ENCODE measurements at regions not wholly inside any gene's neighbourhood (a gene's known extent, or its start where the extent isn't known, plus 50 kb on each side); places are given as distances from the start of the nearest gene placed in this dataset.

DNA sequence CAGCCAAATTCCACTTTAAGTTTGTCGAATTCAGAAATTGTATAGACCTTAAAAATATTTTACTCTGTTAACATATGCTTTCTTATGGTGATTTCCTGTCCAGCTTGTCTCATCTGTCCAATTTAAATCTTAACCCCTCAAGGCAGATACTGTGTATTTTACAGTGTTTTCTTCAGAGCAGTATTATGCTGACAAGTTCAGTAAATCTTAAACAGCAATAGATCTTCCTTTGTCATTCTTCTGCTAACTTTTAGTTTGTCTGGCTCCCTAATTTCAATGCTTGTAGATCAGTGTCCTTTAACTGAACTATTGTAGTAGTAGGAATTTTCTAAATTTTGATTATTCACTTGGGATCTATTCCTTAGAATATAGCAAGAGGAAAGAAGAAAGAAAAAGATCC is 52.8 kb upstream of the MEIS1 start:
- DNase-seq, result no peak

GRCh38 chr2:66379473-66379872 is 55.5 kb upstream of the MEIS1 start:
- DNase-seq, result no peak

DNA sequence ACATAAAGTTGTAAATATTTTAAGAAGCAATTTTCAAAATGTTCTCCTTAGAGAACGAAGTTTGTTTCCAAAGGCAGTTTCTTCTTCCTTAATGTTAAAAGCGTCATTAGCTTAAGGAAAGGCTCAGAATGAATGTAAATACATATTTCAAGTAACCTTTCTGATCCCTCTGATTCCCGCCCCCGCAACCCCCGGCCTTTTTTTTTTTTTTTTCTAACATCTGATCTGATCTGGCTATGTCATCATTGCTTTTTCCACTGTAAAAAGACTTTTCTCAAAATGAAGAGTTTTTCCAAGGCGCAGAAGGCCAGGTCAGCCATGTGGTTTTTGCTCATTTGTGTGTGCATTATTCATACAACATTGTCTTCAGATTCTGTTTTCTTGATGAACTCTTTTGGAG is 57.1 kb upstream of the MEIS1 start:
- no peak for DNase-seq

DNA sequence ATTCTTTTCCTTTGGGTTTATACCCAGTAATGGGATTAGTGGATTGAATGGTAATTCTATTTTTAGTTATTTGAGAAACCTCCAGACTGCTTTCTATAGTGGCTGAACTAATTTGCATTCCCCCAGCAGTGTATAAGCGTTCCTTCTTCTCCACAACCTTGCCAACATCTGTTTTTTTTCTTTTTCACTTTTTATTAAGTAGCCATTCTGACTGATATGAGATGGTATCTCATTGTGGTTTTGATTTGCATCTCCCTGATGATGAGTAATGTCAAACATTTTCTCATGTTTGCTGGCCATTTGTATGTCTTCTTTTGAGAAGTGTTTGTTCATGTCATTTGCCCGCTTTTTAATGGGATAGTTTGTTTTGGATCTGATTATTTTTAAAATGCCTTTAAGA is 64.1 kb upstream of the MEIS1 start:
- no peak for DNase-seq

- no peak for DNase-seq
Observed at GRCh38 chr2:66366619-66367018, 68.3 kb upstream of the MEIS1 start.

GRCh38 chr2:66364495-66365333 is 70.2 kb upstream of the MEIS1 start:
- no peak for DNase-seq

DNA sequence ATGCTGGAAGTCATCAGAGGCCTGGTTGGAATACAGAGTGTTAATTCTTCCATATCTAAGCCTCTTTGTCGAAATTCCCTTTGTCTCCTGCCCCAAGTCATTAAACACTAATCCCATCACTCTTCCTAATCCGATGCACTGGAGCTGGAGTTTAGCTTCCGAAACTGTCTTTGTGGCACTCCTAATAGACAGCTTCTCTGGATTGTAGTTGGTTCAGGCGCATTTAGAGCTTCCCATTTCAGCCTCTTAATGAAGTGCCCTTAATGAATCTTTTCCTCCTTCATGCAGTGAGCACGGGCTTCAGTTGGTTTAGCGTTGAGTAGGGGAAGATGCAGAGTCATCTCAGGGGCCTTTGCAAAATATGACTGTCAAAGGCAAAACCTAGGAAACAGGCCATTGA is 72.2 kb upstream of the MEIS1 start:
- no peak for DNase-seq

DNA sequence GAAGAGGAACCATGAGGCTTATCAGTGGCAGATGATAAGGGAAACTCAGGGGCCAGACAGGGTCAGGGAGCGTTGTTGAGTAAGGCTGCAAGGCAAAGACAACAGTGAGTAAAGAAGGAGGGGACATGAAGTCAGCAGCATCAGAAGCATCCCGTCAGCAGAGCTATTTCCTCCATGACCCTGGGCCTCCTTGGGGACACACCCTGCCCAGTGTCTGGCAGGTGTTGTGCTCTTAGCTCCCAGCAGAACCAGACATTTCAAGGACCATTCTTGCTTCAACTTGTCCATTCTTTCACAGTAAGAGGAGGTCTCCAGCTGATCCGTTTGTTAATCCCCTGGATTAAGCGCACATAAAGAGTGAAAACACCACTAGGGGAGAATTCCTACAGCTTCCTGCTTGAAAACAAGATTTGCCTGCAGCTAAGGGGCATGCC is 88.7 kb upstream of the MEIS1 start:
- DNase-seq, result no peak

DNA sequence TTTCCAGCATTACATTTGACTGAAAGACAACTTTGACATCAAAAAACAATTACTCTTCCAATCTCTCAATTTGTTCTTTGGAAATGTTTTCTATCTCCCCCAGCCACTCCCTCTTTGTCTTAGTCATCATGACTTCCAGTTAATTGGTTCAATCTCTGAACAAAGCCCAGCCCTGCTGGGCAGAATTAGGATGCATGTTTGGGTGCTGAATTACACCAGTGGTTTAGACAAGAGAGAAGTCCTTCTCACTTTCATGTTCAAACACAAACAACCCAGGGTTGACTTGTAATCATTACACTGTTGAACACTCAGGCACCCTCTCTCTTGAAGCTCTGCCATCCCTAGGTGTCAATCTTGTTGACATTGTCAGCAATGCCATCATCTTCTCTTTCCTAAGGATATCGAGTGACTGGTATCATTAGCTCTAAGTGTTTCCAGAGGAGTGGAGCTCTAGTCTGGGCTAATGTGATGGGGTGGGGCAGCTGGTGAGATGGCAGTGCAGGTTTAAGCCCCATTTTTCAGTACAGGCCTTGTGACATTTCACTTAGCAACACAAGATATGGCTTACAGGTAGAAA is 90.8 kb upstream of the MEIS1 start:
- no peak for DNase-seq

DNA sequence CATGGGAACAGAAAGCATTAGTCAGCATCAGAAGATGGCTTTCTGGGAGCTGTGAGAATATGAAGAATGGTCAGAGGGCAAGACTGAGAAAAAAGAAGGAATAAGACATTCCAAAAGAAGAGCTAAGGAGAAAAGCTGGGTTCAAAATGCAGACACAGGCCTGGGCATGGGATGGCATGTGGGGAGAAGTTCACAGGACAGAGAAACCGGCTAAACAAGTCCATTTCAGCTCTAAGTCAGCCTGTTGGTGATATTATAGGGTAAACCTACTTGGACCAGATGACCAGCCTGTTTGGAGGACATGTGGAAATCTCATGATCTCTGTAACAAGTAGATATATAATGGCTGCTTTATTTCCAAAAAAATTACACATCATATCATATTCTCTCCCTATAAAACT is 91.7 kb upstream of the MEIS1 start:
- no peak for DNase-seq

DNA sequence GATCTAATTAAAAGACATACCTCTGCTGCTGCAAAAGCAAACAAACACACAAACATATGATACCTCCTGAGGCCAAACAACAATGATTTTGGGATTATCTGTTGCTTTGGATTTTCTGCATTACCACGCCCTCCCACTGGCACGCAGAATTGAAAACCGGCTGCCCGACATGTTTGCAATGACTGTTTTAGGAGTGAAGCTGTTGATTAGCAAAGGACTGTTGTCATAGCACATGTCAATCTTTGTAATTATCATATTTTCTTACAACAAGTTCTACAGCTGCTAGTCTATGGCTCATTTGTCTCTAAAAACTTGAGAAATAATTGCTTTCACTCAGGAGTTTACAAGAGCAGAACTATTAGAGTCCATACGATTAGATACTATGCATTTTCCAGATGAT is 94.4 kb upstream of the MEIS1 start:
- no peak for DNase-seq

- DNase-seq, result no peak
Observed at GRCh38 chr2:66334237-66335029, 100.5 kb upstream of the MEIS1 start.

- DNase-seq, result no peak
Observed at GRCh38 chr2:66331176-66331575, 103.7 kb upstream of the MEIS1 start.

DNA sequence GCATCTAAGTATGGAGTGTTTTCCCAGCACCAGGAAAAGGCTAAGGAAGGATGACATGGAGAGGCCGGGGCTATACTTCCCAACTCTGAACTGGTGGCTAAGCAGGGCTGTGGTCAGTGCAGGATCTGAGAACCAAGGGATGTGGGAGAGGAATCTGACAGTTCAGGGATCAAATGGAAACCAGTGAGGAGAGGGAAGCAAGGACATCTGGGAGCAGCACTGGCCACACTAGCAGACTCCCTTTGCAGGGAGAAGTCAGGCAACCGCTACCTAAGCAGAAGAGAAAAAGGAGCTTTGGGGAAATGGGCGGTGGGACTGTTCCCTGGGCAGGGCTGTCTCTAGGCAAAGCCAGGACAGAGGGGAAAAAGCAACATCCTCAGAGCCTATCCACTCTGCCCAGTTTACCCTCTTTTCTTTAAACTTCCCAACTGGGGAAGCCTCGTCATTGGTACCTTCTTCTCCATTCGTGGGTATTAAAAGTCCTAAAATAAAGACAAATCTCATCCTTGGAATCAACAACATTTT is 105.8 kb upstream of the MEIS1 start:
- DNase-seq, result no peak

DNA sequence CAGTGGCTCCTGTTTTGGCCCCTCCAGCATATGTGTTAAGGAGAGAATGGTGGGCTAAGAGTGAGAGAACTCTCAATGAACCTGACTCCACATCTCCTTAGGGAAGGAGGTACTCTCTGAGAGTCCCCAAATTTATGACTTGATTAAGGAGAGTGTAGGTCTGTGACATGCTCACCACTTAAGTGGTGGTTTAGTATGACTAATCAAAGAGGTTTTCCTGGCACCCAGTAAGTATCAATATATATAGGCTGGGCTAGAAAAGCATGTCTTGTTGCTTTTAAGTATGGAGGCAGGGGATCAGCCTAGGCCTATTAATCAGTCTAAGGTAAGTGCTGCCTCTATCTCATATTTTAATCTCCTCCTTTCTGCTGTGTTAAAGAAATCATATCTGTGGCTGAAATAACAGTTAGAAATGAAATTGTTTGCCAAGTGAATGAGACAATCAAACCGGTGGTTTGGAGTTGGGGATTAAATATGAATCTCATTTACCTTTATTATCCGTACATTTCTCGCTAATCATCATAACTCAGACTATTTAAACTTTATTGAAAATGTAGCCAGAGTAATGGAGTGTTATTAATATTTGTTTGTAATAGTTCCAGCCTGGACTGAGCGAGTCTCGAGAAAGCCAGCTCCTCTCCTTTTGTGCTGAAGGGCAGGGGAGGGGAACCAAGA is 107.7 kb upstream of the MEIS1 start:
- DNase-seq, result no peak

GRCh38 chr2:66324909-66325528 is 109.9 kb upstream of the MEIS1 start:
- DNase-seq, result no peak

DNA sequence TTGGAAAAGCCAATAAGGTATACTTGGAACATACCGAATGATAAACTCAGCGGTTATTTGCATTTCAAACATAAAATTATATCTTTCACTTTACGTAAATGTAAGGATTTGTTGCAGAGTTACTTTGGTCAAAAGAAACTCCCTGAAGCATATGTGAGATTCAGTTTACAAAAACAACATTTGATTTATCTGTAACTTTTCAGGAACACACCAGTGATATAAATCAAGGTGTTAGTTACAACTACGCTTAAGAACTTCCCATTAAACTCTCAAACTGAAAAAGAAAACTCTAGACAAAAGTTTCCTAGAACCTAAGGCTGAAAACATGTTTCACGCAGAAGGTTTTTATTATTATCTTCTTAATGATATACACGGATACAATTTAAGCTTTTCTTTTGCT is 110.6 kb upstream of the MEIS1 start:
- no peak for DNase-seq

DNA sequence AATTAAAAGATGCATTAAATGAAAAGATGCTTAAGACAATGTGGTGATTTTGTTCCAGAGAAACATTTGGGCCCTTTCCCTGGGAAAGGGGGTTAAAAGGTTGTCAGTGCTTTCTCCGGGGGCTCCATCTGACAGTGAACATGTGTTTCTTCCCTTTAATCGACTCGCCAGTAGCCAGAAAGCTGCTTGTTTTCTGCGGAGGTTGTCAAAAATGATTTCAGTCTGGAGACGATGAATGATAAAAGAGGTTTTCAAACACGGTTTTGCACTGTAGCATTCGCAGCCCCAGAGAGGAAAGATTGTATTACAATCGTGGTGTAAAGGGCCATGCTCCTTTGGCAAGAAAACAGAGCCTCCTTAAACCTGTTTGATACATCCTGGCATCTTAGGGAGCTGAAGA is 111.5 kb upstream of the MEIS1 start:
- DNase-seq, result no peak

DNA sequence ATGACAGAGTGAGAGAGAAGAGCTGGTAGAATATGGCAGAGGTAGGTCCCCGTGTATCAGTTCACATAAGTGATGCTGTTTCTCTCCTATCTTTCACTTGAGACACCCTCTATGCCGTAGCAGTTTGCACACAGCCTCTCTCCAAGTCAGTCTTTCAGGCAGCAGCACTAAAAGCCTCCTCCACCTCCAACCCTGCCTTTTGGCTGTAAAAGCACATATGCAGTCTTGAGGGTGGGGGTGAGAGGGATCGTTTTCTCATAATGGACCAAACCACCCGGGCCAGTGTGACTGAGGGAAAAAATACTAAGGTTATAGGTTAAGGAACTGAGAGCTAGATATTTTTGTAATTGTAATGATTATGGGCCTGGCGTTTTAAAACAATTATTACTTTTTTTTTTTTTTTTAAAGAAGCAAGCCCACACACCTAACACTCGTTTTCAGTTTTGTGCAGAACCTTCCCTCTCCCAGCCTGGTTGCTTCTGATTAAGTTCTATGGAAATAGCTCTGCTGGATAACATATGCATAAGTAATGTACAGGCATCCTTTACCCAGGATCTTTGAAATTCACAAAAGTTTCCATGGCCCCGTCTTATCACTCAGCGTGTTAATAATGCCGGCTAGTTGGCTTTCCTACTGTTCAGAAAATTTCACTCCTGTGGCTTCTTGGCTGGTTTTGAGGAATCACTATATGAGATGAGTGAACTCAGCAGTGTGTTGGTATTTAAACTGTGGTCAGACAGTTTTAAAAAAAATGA is 112.2 kb upstream of the MEIS1 start:
- no peak for DNase-seq

DNA sequence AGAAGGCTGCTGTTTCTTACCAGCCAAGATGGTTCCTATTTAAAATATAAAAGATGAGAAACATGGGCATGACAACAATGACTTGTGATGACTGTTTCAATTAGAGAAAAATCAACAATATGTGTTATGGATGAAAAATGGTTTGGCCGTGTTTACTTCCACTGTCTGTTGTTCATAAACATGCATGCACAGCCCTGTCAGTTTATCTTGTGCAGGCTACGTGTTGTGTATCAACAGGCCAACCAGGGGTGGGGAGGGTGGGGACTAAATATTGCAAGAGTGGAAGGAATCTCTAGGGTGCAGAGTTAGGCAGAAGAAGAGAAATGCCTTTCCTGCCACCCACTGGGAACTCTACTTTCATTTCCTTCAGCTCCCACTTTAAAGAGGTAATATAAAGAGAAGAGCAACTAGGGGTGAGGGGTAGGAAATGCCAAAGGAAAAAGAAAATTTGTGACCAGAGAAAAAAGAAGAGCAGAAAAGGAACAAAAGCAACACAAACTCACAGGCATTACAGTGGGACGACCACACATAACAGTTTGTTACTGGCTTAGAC is 116.8 kb upstream of the MEIS1 start:
- no peak for DNase-seq

DNA sequence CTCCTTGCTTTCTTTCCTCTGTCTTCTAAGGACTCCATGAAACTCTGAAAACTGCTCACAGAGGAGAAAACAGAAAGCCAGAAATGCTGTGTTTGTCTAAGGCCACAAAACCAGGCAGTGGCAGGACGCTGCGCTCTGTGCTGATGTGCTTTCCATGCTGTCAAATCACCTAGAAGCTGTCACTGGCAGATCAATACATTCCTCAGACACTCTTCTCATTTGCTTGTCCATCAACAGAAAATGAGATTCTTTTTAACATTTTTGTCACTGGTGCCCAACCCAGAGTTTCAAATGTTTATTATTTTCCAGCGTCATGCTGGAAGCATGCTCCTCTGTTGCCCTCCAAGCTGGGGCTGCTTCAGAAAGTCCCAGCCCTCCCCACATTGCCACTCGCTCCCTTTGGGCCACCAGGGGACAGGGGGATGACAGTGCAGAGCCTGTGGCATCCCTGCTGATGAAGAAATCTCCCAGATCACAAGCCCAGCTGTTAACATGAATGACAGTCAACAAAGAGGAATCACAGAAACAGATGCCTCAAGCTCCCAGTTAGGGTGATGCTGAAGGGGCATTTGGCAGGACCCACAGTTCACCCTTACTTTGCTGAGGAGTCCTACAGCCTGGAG is 117.5 kb upstream of the MEIS1 start:
- no peak for DNase-seq
